Activated naive CD4-positive, alpha-beta T cell treated with anti-CD3 and anti-CD28 coated beads, Interleukin-2, amount 50 U/mL, for 16 hours (primary cell): ENCODE measurements at regions not wholly inside any gene's neighbourhood (a gene's known extent, or its start where the extent isn't known, plus 50 kb on each side); places are given as distances from the start of the nearest gene placed in this dataset.

Source experiments
- DNase-seq: peaks from one replicate; pipeline ENCODE4 v3.0.0-alpha.2; 2020

- no peak for DNase-seq
Observed at GRCh38 chr17:73936908-73937627, 266.4 kb upstream of the RPL38 start.

GRCh38 chr17:73938706-73939105 is 264.8 kb upstream of the RPL38 start:
- DNase-seq, result no peak

- no peak for DNase-seq
Observed at GRCh38 chr17:73939806-73940205, 263.7 kb upstream of the RPL38 start.

- DNase-seq, result no peak
Observed at GRCh38 chr17:73940511-73940910, 263.0 kb upstream of the RPL38 start.

- no peak for DNase-seq
Observed at GRCh38 chr17:73941919-73942530, 261.5 kb upstream of the RPL38 start.

GRCh38 chr17:73942703-73943415 is 260.6 kb upstream of the RPL38 start:
- DNase-seq, result no peak

GRCh38 chr17:73943416-73944110 is 259.9 kb upstream of the RPL38 start:
- no peak for DNase-seq

- no peak for DNase-seq
Observed at GRCh38 chr17:73944366-73944765, 259.1 kb upstream of the RPL38 start.

GRCh38 chr17:73947281-73947965 is 256.1 kb upstream of the RPL38 start:
- DNase-seq, result no peak

- DNase-seq, result no peak
Observed at GRCh38 chr17:73947966-73948355, 255.5 kb upstream of the RPL38 start.

GRCh38 chr17:73949903-73950592 is 253.4 kb upstream of the RPL38 start:
- no peak for DNase-seq

- no peak for DNase-seq
Observed at GRCh38 chr17:73950593-73950914, 252.9 kb upstream of the RPL38 start.

- no peak for DNase-seq
Observed at GRCh38 chr17:73952082-73952479, 251.4 kb upstream of the RPL38 start.

GRCh38 chr17:73952480-73953205 is 250.8 kb upstream of the RPL38 start:
- peak; percentile 32 for DNase-seq

- no peak for DNase-seq
Observed at GRCh38 chr17:73953206-73954033, 250.1 kb upstream of the RPL38 start.

- no peak for DNase-seq
Observed at GRCh38 chr17:73954951-73955350, 248.5 kb upstream of the RPL38 start.

- DNase-seq, result no peak
Observed at GRCh38 chr17:73955616-73956015, 247.9 kb upstream of the RPL38 start.

GRCh38 chr17:73956169-73956568 is 247.3 kb upstream of the RPL38 start:
- DNase-seq, result no peak

GRCh38 chr17:73956595-73957465 is 246.6 kb upstream of the RPL38 start:
- DNase-seq, result peak; percentile 50

- DNase-seq, result no peak
Observed at GRCh38 chr17:73957564-73957963, 245.9 kb upstream of the RPL38 start.
